Peyer's patch (tissue), 4 donors: ENCODE measurements at regions not wholly inside any gene's neighbourhood (a gene's known extent, or its start where the extent isn't known, plus 50 kb on each side); places are given as distances from the start of the nearest gene placed in this dataset.

ENCODE experiments used
- DNase-seq, 3 donors: peaks; one replicate each; pipeline ENCODE4 v3.0.0-alpha.2; 2017 to 2019
- H3K27ac ChIP-seq, 4 donors: fragments of 200-600 bp; sonication (generic); one replicate each; pipeline ENCODE4 v1.5.1; 2016 to 2019
- H3K27me3 ChIP-seq, 2 donors: fragments of 200-600 bp; sonication (generic); one replicate each; pipeline ENCODE4 v1.5.1; 2019
- H3K36me3 ChIP-seq, 3 donors: fragments of 200-600 bp; sonication (generic); one replicate each; pipeline ENCODE4 v1.5.1; 2016 to 2019
- H3K4me1 ChIP-seq, 4 donors: fragments of 200-600 bp; sonication (generic); one replicate each; pipeline ENCODE4 v1.5.1; 2016 to 2019
- H3K4me3 ChIP-seq, 4 donors: fragments of 200-600 bp; sonication (generic); 1 replicate in 3 of 4; 2 replicates in 1 of 4; pipeline ENCODE4 v1.5.1; 2016 to 2019; ENCODE audit warnings: mild to moderate bottlenecking in 1 of 4
- H3K9me3 ChIP-seq, 4 donors: fragments of 200-600 bp; sonication (generic); one replicate each; pipeline ENCODE4 v1.5.1; 2016 to 2019; ENCODE audit warnings: mild to moderate bottlenecking in 1 of 4
- CTCF ChIP-seq, 6 experiments: fragments of 450-650 bp in 4 of 6; fragments of 200-600 bp in 2 of 6; sonication (generic) in 1 of 6; IDR thresholded peaks; one replicate each; pipeline ENCODE4 v1.5.1; 2017 to 2019; ENCODE audit warnings: antibody characterized with exemption in 6 of 6, mild to moderate bottlenecking in 3 of 6, moderate library complexity in 1 of 6
- POLR2A ChIP-seq, 2 donors: fragments of 450-650 bp; IDR thresholded peaks; one replicate each; pipeline ENCODE4 v1.5.1; 2017; ENCODE audit warnings: antibody characterized with exemption in 2 of 2, mild to moderate bottlenecking in 2 of 2, moderate library complexity in 2 of 2

DNA sequence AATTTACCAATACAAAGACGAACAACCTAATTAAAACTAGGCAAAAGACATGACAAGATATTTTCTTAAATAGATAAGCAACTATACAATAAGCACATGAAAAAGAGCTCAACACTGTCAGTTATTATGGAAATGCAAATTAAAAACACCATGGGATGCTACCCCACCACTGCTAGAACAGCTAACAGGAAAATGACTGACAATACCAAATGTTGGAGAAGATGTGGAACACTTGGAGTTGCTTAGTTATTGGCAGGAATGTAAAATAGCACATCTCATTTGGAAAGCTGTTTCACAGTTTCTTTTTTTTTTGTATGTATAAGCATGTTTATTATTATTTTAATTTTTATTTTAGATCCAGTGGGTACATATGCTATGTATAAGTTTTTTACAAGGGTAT lies 84.4 kb downstream of the CYRIA start:
- no peak overlapping the region for H3K27ac ChIP-seq
- no peaks in the 10 kb centered on the region for H3K36me3 ChIP-seq
- H3K4me1 ChIP-seq, result no peaks in the 10 kb centered on the region
- TF ChIP-seq CTCF (IDR thresholded peaks at IDR 0.05), result no peak
- no peak for TF ChIP-seq POLR2A (IDR thresholded peaks at IDR 0.05)
- no peaks in the 10 kb centered on the region for H3K9me3 ChIP-seq
- no peaks in the 10 kb centered on the region for H3K27me3 ChIP-seq
- no peak overlapping the region for H3K4me3 ChIP-seq
- DNase-seq, result no peak

DNA sequence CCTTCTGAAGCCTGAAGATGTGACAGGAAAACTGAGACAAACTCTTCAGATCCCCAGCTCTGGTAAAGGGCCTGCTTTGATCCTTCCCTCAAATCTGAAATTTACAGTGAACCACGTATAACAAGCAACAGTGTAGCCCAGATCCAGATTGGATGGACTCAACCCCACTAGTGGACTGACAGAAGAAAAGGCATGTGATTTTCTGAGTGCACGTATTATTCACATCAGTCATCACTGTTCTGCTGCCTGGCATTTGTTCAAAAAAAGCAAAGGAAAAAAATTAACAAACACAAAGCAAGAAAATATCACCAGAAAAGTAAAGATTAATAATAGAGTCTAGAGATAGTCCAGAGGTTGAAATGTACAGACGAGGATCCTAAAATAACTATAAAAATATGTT lies 87.6 kb downstream of the CYRIA start:
- Histone ChIP-seq H3K36me3 (no peaks in the 10 kb centered on the region), H3K4me3 (no peak overlapping the region), H3K27ac (no peak overlapping the region), H3K9me3 (no peaks in the 10 kb centered on the region), H3K27me3 (no peaks in the 10 kb centered on the region), H3K4me1 (no peaks in the 10 kb centered on the region)
- no peak for TF ChIP-seq POLR2A (IDR thresholded peaks at IDR 0.05)
- TF ChIP-seq CTCF (IDR thresholded peaks at IDR 0.05), result no peak
- no peak for DNase-seq

GRCh38 chr2:16570516-16570915 lies 95.1 kb downstream of the CYRIA start:
- no peaks in the 10 kb centered on the region for H3K36me3 ChIP-seq
- TF ChIP-seq POLR2A (IDR thresholded peaks at IDR 0.05) (no peak), CTCF (IDR thresholded peaks at IDR 0.05) (no peak)
- DNase-seq, result no peak
- no peaks in the 10 kb centered on the region for H3K9me3 ChIP-seq
- H3K4me3 ChIP-seq, result no peak overlapping the region
- H3K27ac ChIP-seq, result no peak overlapping the region
- no peaks in the 10 kb centered on the region for H3K4me1 ChIP-seq
- H3K27me3 ChIP-seq, result no peaks in the 10 kb centered on the region

- Histone ChIP-seq H3K27ac (no peak overlapping the region), H3K4me1 (no peaks in the 10 kb centered on the region), H3K9me3 (no peaks in the 10 kb centered on the region), H3K27me3 (no peaks in the 10 kb centered on the region), H3K36me3 (peaks cover 0 to 4% (median 0%) of the 10 kb centered on the region in 3 donors), H3K4me3 (no peak overlapping the region)
- no peak for DNase-seq
- TF ChIP-seq CTCF (IDR thresholded peaks at IDR 0.05), result no peak
- no peak for TF ChIP-seq POLR2A (IDR thresholded peaks at IDR 0.05)
Measured at GRCh38 chr2:16568998-16569784, 96.4 kb downstream of the CYRIA start.

GRCh38 chr2:16566701-16567100 lies 98.9 kb downstream of the CYRIA start:
- TF ChIP-seq POLR2A (IDR thresholded peaks at IDR 0.05) (no peak), CTCF (IDR thresholded peaks at IDR 0.05) (no peak)
- Histone ChIP-seq H3K27ac (no peak overlapping the region), H3K4me1 (no peaks in the 10 kb centered on the region), H3K27me3 (no peaks in the 10 kb centered on the region), H3K9me3 (no peaks in the 10 kb centered on the region), H3K4me3 (no peak overlapping the region), H3K36me3 (peaks cover 0 to 7% (median 0%) of the 10 kb centered on the region in 3 donors)
- no peak for DNase-seq
